COLO668 (cell line): ENCODE measurements at regions not wholly inside any gene's neighbourhood (a gene's known extent, or its start where the extent isn't known, plus 50 kb on each side); places are given as distances from the start of the nearest gene placed in this dataset.
"Not testable (repeated sequence)": the region's sequence is repeated elsewhere in the genome, so short reads cannot be mapped to it uniquely, and the experiment has no call there.

Source experiments
- DNase-seq: peaks from one replicate; lab custom pipeline; 2025; ENCODE audit not compliant: unreplicated experiment; lab: John Stamatoyannopoulos, UW

GRCh38 chr22:44578110-44578457, 80.1 kb upstream of the RTL6 start:
- no peak for DNase-seq

GRCh38 chr22:44577391-44578109, 79.5 kb upstream of the RTL6 start:
- DNase-seq, result no peak

GRCh38 chr22:44576311-44577260, 78.6 kb upstream of the RTL6 start:
- DNase-seq, result no peak

- DNase-seq, result no peak
Observed at GRCh38 chr22:44575381-44576268, 77.6 kb upstream of the RTL6 start.

GRCh38 chr22:44574640-44575380, 76.8 kb upstream of the RTL6 start:
- no peak for DNase-seq

GRCh38 chr22:44574057-44574639, 76.1 kb upstream of the RTL6 start:
- DNase-seq, result no peak

- no peak for DNase-seq
Observed at GRCh38 chr22:44573451-44573850, 75.4 kb upstream of the RTL6 start.

GRCh38 chr22:44572414-44573207, 74.6 kb upstream of the RTL6 start:
- no peak for DNase-seq

GRCh38 chr22:44571566-44572413, 73.8 kb upstream of the RTL6 start:
- no peak for DNase-seq

- no peak for DNase-seq
Observed at GRCh38 chr22:44570476-44571445, 72.7 kb upstream of the RTL6 start.

GRCh38 chr22:44569561-44569991, 71.5 kb upstream of the RTL6 start:
- DNase-seq, result no peak

GRCh38 chr22:44567846-44568493, 69.9 kb upstream of the RTL6 start:
- peak; percentile 70 for DNase-seq

- DNase-seq, result not testable (repeated sequence)
Observed at GRCh38 chr22:44567378-44567841, 69.4 kb upstream of the RTL6 start.

GRCh38 chr22:44566911-44567310, 68.9 kb upstream of the RTL6 start:
- no peak for DNase-seq

GRCh38 chr22:44562651-44563050, 64.6 kb upstream of the RTL6 start:
- not testable (repeated sequence) for DNase-seq

- no peak for DNase-seq
Observed at GRCh38 chr22:44561139-44561840, 63.3 kb upstream of the RTL6 start.
